ENCODE measurements at regions not wholly inside any gene's neighbourhood (a gene's known extent, or its start where the extent isn't known, plus 50 kb on each side); places are given as distances from the start of the nearest gene placed in this dataset.

- TF ChIP-seq CTCF (IDR thresholded peaks at IDR 0.05) (no peak), POLR2A (IDR thresholded peaks at IDR 0.05) (no peak), EP300 (IDR thresholded peaks at IDR 0.05) (no peak)
Observed at GRCh38 chr4:10169839-10170387, 53.3 kb upstream of the WDR1 start.

All from ovary (tissue), 3 donors.